ENCODE measurements at regions not wholly inside any gene's neighbourhood (a gene's known extent, or its start where the extent isn't known, plus 50 kb on each side); places are given as distances from the start of the nearest gene placed in this dataset.

DNA sequence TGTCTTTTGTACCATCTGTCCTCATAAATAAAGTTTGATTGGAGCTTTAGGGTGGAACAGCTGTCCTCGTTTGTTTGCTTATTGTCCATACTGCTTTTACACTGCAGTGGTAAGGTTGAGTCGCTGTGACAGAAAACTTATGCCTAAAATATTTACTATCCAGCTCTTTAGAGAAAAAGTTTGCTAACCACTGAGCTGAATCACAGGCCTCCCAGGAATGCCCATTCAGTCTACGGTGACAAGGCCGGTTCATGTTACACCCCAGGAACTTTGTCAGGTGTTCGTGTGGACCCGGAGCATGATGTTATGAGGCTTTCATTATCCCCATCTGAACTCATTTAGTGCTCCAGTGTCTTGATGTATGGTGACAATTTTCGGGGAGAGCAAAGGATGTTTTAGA, 401.1 kb downstream of the SAMD5 start:
- Histone ChIP-seq H2BK5ac (ENCODE audit: low read length) (no peak overlapping the region), H3K4me2 (ENCODE audit: low read length) (no peak overlapping the region), H2BK15ac (replicated peaks; ENCODE audit: low read depth) (no peak overlapping the region), H3K79me2 (ENCODE audit: control insufficient read depth, insufficient read depth, low read length) (no peaks in the 10 kb centered on the region), H3K27me3 (ENCODE audit: insufficient read depth, low read length, poor library complexity) (no peaks in the 10 kb centered on the region), H2AK5ac (ENCODE audit: low read length) (no peak overlapping the region), H3K9ac (ENCODE audit: low read length) (no peak overlapping the region), H4K8ac (ENCODE audit: low read depth, low read length) (no peak overlapping the region), H3K4ac (ENCODE audit: low read depth, low read length) (no peak overlapping the region), H3K79me1 (ENCODE audit: low read length) (no peaks in the 10 kb centered on the region), H3K23ac (ENCODE audit: low read length) (no peak overlapping the region), H3K18ac (ENCODE audit: low read length) (no peak overlapping the region), H3K4me3 (ENCODE audit: low read length) (no peak overlapping the region), H3K56ac (ENCODE audit: low read length) (no peak overlapping the region), H3K27ac (ENCODE audit: low read depth, low read length) (no peak overlapping the region), H2BK120ac (ENCODE audit: low read depth, low read length) (no peak overlapping the region), H4K5ac (ENCODE audit: low read length) (no peak overlapping the region), H3K36me3 (ENCODE audit: control insufficient read depth, insufficient read depth, low read length) (no peaks in the 10 kb centered on the region), H3K4me1 (ENCODE audit: control insufficient read depth, low read depth, low read length) (no peaks in the 10 kb centered on the region)
- WGBS (ENCODE audit: extremely low coverage, insufficient coverage, low lambda C conversion rate) = no CpG with 5 or more reads among the region's 7 CpGs
- DNase-seq = no peak

DNA sequence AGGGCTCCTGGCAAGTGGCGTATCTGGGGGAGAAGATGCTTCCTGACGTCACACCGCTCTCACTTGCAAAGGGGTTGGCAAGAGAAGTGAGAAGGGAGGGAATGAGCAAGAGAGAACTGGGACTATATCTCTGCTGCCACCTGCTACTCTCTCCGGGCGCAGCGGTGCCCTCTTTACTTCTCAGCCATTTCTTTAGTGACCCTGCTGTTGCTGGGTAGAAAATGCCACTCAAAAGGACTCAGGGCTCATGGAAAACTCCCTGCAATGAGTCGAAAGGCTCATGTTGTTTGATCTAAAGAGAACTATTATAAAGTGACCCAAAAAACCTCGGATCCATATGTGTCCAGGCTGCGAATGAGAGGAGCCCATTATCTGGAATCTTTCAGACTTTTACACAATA, 401.8 kb downstream of the SAMD5 start:
- Histone ChIP-seq H2BK5ac (ENCODE audit: low read length) (no peak overlapping the region), H3K79me1 (ENCODE audit: low read length) (no peaks in the 10 kb centered on the region)

DNA sequence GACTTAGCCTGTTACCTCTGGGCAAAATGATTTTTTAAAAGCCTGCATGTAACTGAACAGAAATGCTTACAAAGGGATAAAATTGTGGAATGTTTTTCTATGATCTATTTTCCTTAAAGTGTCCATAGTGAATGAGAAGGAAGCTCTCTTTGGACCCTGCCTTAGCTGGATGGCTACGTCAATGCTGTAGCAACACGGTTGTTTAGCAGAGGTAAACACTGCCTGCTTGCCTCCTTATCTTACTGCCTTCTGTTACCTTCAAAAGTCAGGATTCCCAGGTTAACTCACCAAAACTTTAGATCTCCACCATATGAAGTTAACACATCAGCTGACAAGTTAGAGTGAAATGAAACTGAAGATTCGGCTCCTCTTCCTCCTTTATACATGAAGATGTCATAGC, 402.6 kb downstream of the SAMD5 start:
- H4K5ac ChIP-seq (ENCODE audit: low read length) = no peak overlapping the region

More for the DNA sequence above, 401.8 kb downstream of the SAMD5 start:
- Histone ChIP-seq H4K8ac (ENCODE audit: low read depth, low read length) (no peak overlapping the region), H3K36me3 (ENCODE audit: control insufficient read depth, insufficient read depth, low read length) (no peaks in the 10 kb centered on the region), H3K27ac (ENCODE audit: low read depth, low read length) (no peak overlapping the region), H3K79me2 (ENCODE audit: control insufficient read depth, insufficient read depth, low read length) (no peaks in the 10 kb centered on the region), H2BK15ac (replicated peaks; ENCODE audit: low read depth) (no peak overlapping the region), H3K23ac (ENCODE audit: low read length) (no peak overlapping the region), H2BK120ac (ENCODE audit: low read depth, low read length) (no peak overlapping the region), H4K5ac (ENCODE audit: low read length) (no peak overlapping the region), H3K56ac (ENCODE audit: low read length) (no peak overlapping the region), H3K27me3 (ENCODE audit: insufficient read depth, low read length, poor library complexity) (no peaks in the 10 kb centered on the region), H3K4me2 (ENCODE audit: low read length) (no peak overlapping the region), H3K9ac (ENCODE audit: low read length) (no peak overlapping the region), H3K4me1 (ENCODE audit: control insufficient read depth, low read depth, low read length) (no peaks in the 10 kb centered on the region), H3K4ac (ENCODE audit: low read depth, low read length) (no peak overlapping the region), H3K4me3 (ENCODE audit: low read length) (no peak overlapping the region), H2AK5ac (ENCODE audit: low read length) (no peak overlapping the region), H3K18ac (ENCODE audit: low read length) (no peak overlapping the region)
- no CpG with 5 or more reads among the region's 9 CpGs for WGBS (ENCODE audit: extremely low coverage, insufficient coverage, low lambda C conversion rate)
- DNase-seq = no peak

DNA sequence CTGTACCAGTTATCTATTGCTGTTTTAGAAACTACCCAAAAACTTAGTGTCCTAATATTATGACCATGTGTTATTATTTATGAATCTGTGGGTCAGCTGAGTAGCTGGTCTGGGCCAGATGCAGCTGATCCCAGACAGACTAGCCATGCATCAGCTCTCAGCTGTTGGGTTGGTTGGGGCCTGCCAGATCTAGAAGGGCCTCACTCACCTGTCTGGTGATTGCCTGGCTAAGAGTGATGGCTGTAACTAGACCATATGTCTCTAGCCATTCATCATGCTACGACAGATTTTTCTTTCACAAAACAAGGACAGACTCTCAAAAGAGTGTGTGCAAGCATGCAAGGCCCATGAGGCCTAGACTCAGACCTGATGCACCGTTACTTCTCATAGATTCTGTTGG, 403.2 kb downstream of the SAMD5 start:
- no peaks in the 10 kb centered on the region for H3K79me2 ChIP-seq (ENCODE audit: control insufficient read depth, insufficient read depth, low read length)
- H3K4me2 ChIP-seq (ENCODE audit: low read length) = no peak overlapping the region
- WGBS (ENCODE audit: extremely low coverage, insufficient coverage, low lambda C conversion rate) = no CpG with 5 or more reads among the region's 2 CpGs
- no peak overlapping the region for H4K5ac ChIP-seq (ENCODE audit: low read length)
- no peak overlapping the region for H2AK5ac ChIP-seq (ENCODE audit: low read length)
- H3K4ac ChIP-seq (ENCODE audit: low read depth, low read length) = no peak overlapping the region
- DNase-seq = no peak
- no peaks in the 10 kb centered on the region for H3K27me3 ChIP-seq (ENCODE audit: insufficient read depth, low read length, poor library complexity)
- no peak overlapping the region for H2BK120ac ChIP-seq (ENCODE audit: low read depth, low read length)
- no peaks in the 10 kb centered on the region for H3K36me3 ChIP-seq (ENCODE audit: control insufficient read depth, insufficient read depth, low read length)
- H3K23ac ChIP-seq (ENCODE audit: low read length) = no peak overlapping the region
- no peak overlapping the region for H2BK15ac ChIP-seq (replicated peaks; ENCODE audit: low read depth)
- no peaks in the 10 kb centered on the region for H3K4me1 ChIP-seq (ENCODE audit: control insufficient read depth, low read depth, low read length)
- no peak overlapping the region for H3K9ac ChIP-seq (ENCODE audit: low read length)
- no peak overlapping the region for H3K4me3 ChIP-seq (ENCODE audit: low read length)
- H3K27ac ChIP-seq (ENCODE audit: low read depth, low read length) = no peak overlapping the region
- H3K79me1 ChIP-seq (ENCODE audit: low read length) = no peaks in the 10 kb centered on the region
- no peak overlapping the region for H4K8ac ChIP-seq (ENCODE audit: low read depth, low read length)
- no peak overlapping the region for H2BK5ac ChIP-seq (ENCODE audit: low read length)
- no peak overlapping the region for H3K56ac ChIP-seq (ENCODE audit: low read length)
- no peak overlapping the region for H3K18ac ChIP-seq (ENCODE audit: low read length)

More for the DNA sequence above, 402.6 kb downstream of the SAMD5 start:
- Histone ChIP-seq H3K18ac (ENCODE audit: low read length) (no peak overlapping the region), H2BK120ac (ENCODE audit: low read depth, low read length) (no peak overlapping the region), H2AK5ac (ENCODE audit: low read length) (no peak overlapping the region), H3K4ac (ENCODE audit: low read depth, low read length) (no peak overlapping the region), H3K4me1 (ENCODE audit: control insufficient read depth, low read depth, low read length) (no peaks in the 10 kb centered on the region), H3K79me1 (ENCODE audit: low read length) (no peaks in the 10 kb centered on the region), H3K36me3 (ENCODE audit: control insufficient read depth, insufficient read depth, low read length) (no peaks in the 10 kb centered on the region), H3K27ac (ENCODE audit: low read depth, low read length) (no peak overlapping the region), H3K79me2 (ENCODE audit: control insufficient read depth, insufficient read depth, low read length) (no peaks in the 10 kb centered on the region), H3K4me3 (ENCODE audit: low read length) (no peak overlapping the region), H3K27me3 (ENCODE audit: insufficient read depth, low read length, poor library complexity) (no peaks in the 10 kb centered on the region), H4K8ac (ENCODE audit: low read depth, low read length) (no peak overlapping the region), H3K56ac (ENCODE audit: low read length) (no peak overlapping the region), H3K9ac (ENCODE audit: low read length) (no peak overlapping the region), H2BK15ac (replicated peaks; ENCODE audit: low read depth) (no peak overlapping the region), H3K4me2 (ENCODE audit: low read length) (no peak overlapping the region), H3K23ac (ENCODE audit: low read length) (no peak overlapping the region), H2BK5ac (ENCODE audit: low read length) (no peak overlapping the region)
- WGBS (ENCODE audit: extremely low coverage, insufficient coverage, low lambda C conversion rate) = no CpG with 5 or more reads among the region's 3 CpGs
- DNase-seq = no peak

DNA sequence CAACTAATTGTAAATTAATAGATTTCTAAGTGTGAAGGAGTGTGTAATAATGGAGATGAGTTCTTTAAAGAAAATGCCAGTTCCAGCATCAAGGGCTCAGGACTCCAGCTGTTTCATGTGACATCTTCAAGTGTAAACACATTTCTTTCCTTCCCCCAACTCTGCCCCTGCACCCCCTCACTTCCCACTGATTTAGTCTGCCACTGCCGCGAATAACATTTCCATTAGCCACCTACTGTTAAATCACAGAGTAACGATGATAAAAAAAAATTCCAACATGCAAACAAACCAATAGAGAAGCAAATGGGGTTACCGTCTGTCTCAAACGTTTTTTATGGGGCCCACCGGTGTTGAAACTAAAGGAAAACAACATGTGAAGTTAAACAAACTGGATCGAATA, 414.3 kb downstream of the SAMD5 start:
- H3K79me1 ChIP-seq (ENCODE audit: low read length) = no peaks in the 10 kb centered on the region
- no CpG with 5 or more reads among the region's 7 CpGs for WGBS (ENCODE audit: extremely low coverage, insufficient coverage, low lambda C conversion rate)
- no peaks in the 10 kb centered on the region for H3K36me3 ChIP-seq (ENCODE audit: control insufficient read depth, insufficient read depth, low read length)
- no peak overlapping the region for H4K8ac ChIP-seq (ENCODE audit: low read depth, low read length)
- H2AK5ac ChIP-seq (ENCODE audit: low read length) = no peak overlapping the region
- no peak overlapping the region for H2BK120ac ChIP-seq (ENCODE audit: low read depth, low read length)
- H3K27me3 ChIP-seq (ENCODE audit: insufficient read depth, low read length, poor library complexity) = no peaks in the 10 kb centered on the region
- H3K27ac ChIP-seq (ENCODE audit: low read depth, low read length) = no peak overlapping the region
- peaks cover 2% of the 10 kb centered on the region for H3K4me1 ChIP-seq (ENCODE audit: control insufficient read depth, low read depth, low read length)
- H3K9ac ChIP-seq (ENCODE audit: low read length) = no peak overlapping the region
- H3K18ac ChIP-seq (ENCODE audit: low read length) = no peak overlapping the region
- peak; percentile 27 for DNase-seq
- H3K4ac ChIP-seq (ENCODE audit: low read depth, low read length) = no peak overlapping the region
- H3K79me2 ChIP-seq (ENCODE audit: control insufficient read depth, insufficient read depth, low read length) = no peaks in the 10 kb centered on the region
- no peak overlapping the region for H4K5ac ChIP-seq (ENCODE audit: low read length)
- no peak overlapping the region for H3K4me3 ChIP-seq (ENCODE audit: low read length)
- H3K4me2 ChIP-seq (ENCODE audit: low read length) = no peak overlapping the region
- no peak overlapping the region for H2BK5ac ChIP-seq (ENCODE audit: low read length)
- no peak overlapping the region for H3K23ac ChIP-seq (ENCODE audit: low read length)
- no peak overlapping the region for H2BK15ac ChIP-seq (replicated peaks; ENCODE audit: low read depth)
- H3K56ac ChIP-seq (ENCODE audit: low read length) = no peak overlapping the region

DNA sequence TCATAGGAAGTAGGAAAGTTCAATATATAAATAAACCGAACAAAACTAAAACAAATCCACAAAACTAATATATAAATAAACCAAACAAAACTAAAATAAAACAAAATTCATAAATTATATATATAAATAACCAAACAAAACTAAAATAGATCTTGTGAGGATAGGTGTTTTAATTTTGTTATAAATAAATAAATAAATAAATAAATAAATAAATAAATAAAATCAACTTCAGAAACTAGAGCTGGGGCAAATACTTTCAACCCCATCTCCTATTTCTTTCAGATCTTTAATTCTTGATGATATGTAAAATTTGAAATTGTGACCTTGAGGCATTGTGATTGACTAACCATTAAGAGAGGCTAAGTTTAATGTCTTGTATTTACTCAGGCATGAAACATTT, 416.1 kb downstream of the SAMD5 start:
- Histone ChIP-seq H2BK5ac (ENCODE audit: low read length) (no peak overlapping the region), H3K27me3 (ENCODE audit: insufficient read depth, low read length, poor library complexity) (no peaks in the 10 kb centered on the region), H3K18ac (ENCODE audit: low read length) (no peak overlapping the region), H3K4ac (ENCODE audit: low read depth, low read length) (no peak overlapping the region), H3K23ac (ENCODE audit: low read length) (no peak overlapping the region), H4K5ac (ENCODE audit: low read length) (no peak overlapping the region), H2BK15ac (replicated peaks; ENCODE audit: low read depth) (no peak overlapping the region), H3K56ac (ENCODE audit: low read length) (no peak overlapping the region), H3K4me2 (ENCODE audit: low read length) (no peak overlapping the region), H3K9ac (ENCODE audit: low read length) (no peak overlapping the region), H3K79me2 (ENCODE audit: control insufficient read depth, insufficient read depth, low read length) (no peaks in the 10 kb centered on the region), H3K79me1 (ENCODE audit: low read length) (no peaks in the 10 kb centered on the region), H3K27ac (ENCODE audit: low read depth, low read length) (no peak overlapping the region), H2AK5ac (ENCODE audit: low read length) (no peak overlapping the region), H3K36me3 (ENCODE audit: control insufficient read depth, insufficient read depth, low read length) (no peaks in the 10 kb centered on the region), H3K4me1 (ENCODE audit: control insufficient read depth, low read depth, low read length) (peaks cover 2% of the 10 kb centered on the region), H3K4me3 (ENCODE audit: low read length) (no peak overlapping the region), H4K8ac (ENCODE audit: low read depth, low read length) (no peak overlapping the region), H2BK120ac (ENCODE audit: low read depth, low read length) (no peak overlapping the region)
- DNase-seq = no peak
- whole genome bisulfite sequencing (ENCODE audit: extremely low coverage, insufficient coverage, low lambda C conversion rate) = 100% methylated on average over 1 of the region's 1 CpG
